Ovary (tissue), 7 donors: ENCODE measurements at regions not wholly inside any gene's neighbourhood (a gene's known extent, or its start where the extent isn't known, plus 50 kb on each side); places are given as distances from the start of the nearest gene placed in this dataset.

ENCODE experiments used
- DNase-seq, 5 donors: peaks; one replicate each; pipeline ENCODE4 v3.0.0-alpha.2; 2019 to 2020
- H3K27ac ChIP-seq, 2 donors: fragments of 200-600 bp; one replicate each; pipeline versions ENCODE4 v1.5.1 to v1.8.0; 2019 to 2022
- H3K27me3 ChIP-seq: fragments of 200-600 bp; one replicate; pipeline ENCODE4 v1.8.0; 2022
- H3K36me3 ChIP-seq: fragments of 200-600 bp; sonication (generic); one replicate; pipeline ENCODE4 v1.5.1; 2019
- H3K4me1 ChIP-seq: one replicate; pipeline ENCODE4 v1.8.1; 2013; ENCODE audit warnings: mild to moderate bottlenecking, moderate library complexity; ENCODE audit not compliant: insufficient read depth
- H3K4me3 ChIP-seq: fragments of 200-600 bp; sonication (generic); one replicate; pipeline ENCODE4 v1.5.1; 2017
- H3K9me3 ChIP-seq, 2 donors: fragments of 200-600 bp in 1 of 2; sonication (generic) in 1 of 2; one replicate each; pipeline versions ENCODE4 v1.5.1 to v1.8.1; 2013 to 2019; ENCODE audit warnings: mild to moderate bottlenecking in 1 of 2, moderate library complexity in 1 of 2
- CTCF ChIP-seq, 3 donors: fragments of 450-650 bp in 2 of 3; fragments of 200-600 bp in 1 of 3; IDR thresholded peaks; one replicate each; pipeline versions ENCODE4 v1.5.1 to v1.8.0; 2016 to 2022; ENCODE audit warnings: antibody characterized with exemption in 3 of 3, mild to moderate bottlenecking in 1 of 3
- EP300 ChIP-seq: sonication (generic); formaldehyde crosslinking; IDR thresholded peaks from one replicate; pipeline ENCODE4 v1.6.1; 2017; ENCODE audit warnings: antibody characterized with exemption
- POLR2A ChIP-seq: fragments of 450-650 bp; IDR thresholded peaks from one replicate; pipeline ENCODE4 v1.6.1; 2017; ENCODE audit warnings: antibody characterized with exemption, mild to moderate bottlenecking, moderate library complexity
- WGBS, 3 donors: extraction: QIAGEN DNeasy Blood & Tissue Kit in 1 of 3; methylation state at CpG; one replicate each; pipeline versions ENCODE4 v1.1.5 to v1.1.7; 2013 to 2017; 5-methylcytosine and 5-hydroxymethylcytosine counted together
- intact Hi-C, 4 donors: fragments of 100-400 bp; cut with DNase I; formaldehyde crosslinking; loops; one replicate each; pipeline versions ENCODE4 v1.11.0 to v1.15.1; 2022 to 2023
- donor health status: DM: no; HTN: no; CAD: no; lungs with moderate emphysema.
- donor health status: DM: no; HTN: no; CAD: no.
- donor health status: Bipolar disorder and iron deficiency.
- donor health status: DM: no; HTN: no; CAD: no.
- donor health status: DM: yes; HTN: yes; CAD: no.

- H3K4me1 ChIP-seq = peaks cover 12% of the 10 kb centered on the region
- no peaks in the 10 kb centered on the region for H3K36me3 ChIP-seq
- TF ChIP-seq EP300 (no peak), CTCF (IDR thresholded peaks at IDR 0.05) (no peak)
- DNase-seq = no peak
- no peak overlapping the region for H3K27ac ChIP-seq
- 78 to 90% (median 85%) methylated on average over 2 of the region's 2 CpGs for WGBS, 3 donors
- no peaks in the 10 kb centered on the region for H3K9me3 ChIP-seq
- H3K4me3 ChIP-seq = no peak overlapping the region
- no peaks in the 10 kb centered on the region for H3K27me3 ChIP-seq
- intact Hi-C loops = no loop called here
Measured at GRCh38 chr2:217286833-217287232, 427.0 kb upstream of the TNP1 start.

GRCh38 chr2:217285926-217286325 lies 426.1 kb upstream of the TNP1 start:
- TF ChIP-seq EP300 (no peak), CTCF (IDR thresholded peaks at IDR 0.05) (no peak), POLR2A (no peak)
- peaks cover 12% of the 10 kb centered on the region for H3K4me1 ChIP-seq
- H3K36me3 ChIP-seq = no peaks in the 10 kb centered on the region
- no peaks in the 10 kb centered on the region for H3K27me3 ChIP-seq
- H3K27ac ChIP-seq = no peak overlapping the region
- H3K9me3 ChIP-seq = no peaks in the 10 kb centered on the region
- no peak for DNase-seq
- no peak overlapping the region for H3K4me3 ChIP-seq
- intact Hi-C loops = no loop called here
- 89 to 99% (median 98%) methylated on average over 4 of the region's 4 CpGs for WGBS, 3 donors

GRCh38 chr2:217283460-217283859 lies 423.6 kb upstream of the TNP1 start:
- H3K4me1 ChIP-seq = peaks cover under 1% of the 10 kb centered on the region
- TF ChIP-seq CTCF (IDR thresholded peaks at IDR 0.05) (no peak), EP300 (no peak), POLR2A (no peak)
- H3K27me3 ChIP-seq = no peaks in the 10 kb centered on the region
- H3K4me3 ChIP-seq = no peak overlapping the region
- WGBS, 3 donors = 77 to 89% (median 85%) methylated on average over 6 of the region's 6 CpGs
- no peak overlapping the region for H3K27ac ChIP-seq
- no peak for DNase-seq
- intact Hi-C loops = no loop called here
- no peaks in the 10 kb centered on the region for H3K36me3 ChIP-seq
- H3K9me3 ChIP-seq = no peaks in the 10 kb centered on the region

- Histone ChIP-seq H3K27me3 (no peaks in the 10 kb centered on the region), H3K9me3 (no peaks in the 10 kb centered on the region), H3K27ac (no peak overlapping the region), H3K36me3 (no peaks in the 10 kb centered on the region), H3K4me3 (no peak overlapping the region), H3K4me1 (no peaks in the 10 kb centered on the region)
- TF ChIP-seq CTCF (IDR thresholded peaks at IDR 0.05) (no peak), EP300 (no peak), POLR2A (no peak)
- intact Hi-C loops = no loop called here
- no peak for DNase-seq
- WGBS, 3 donors = 88 to 94% (median 91%) methylated on average over 2 of the region's 2 CpGs
Measured at GRCh38 chr2:217282531-217282930, 422.7 kb upstream of the TNP1 start.

GRCh38 chr2:217279556-217279955 lies 419.7 kb upstream of the TNP1 start:
- H3K27me3 ChIP-seq = no peaks in the 10 kb centered on the region
- intact Hi-C loops = no loop called here
- TF ChIP-seq POLR2A (no peak), EP300 (no peak), CTCF (IDR thresholded peaks at IDR 0.05) (no peak)
- H3K36me3 ChIP-seq = no peaks in the 10 kb centered on the region
- no peaks in the 10 kb centered on the region for H3K9me3 ChIP-seq
- H3K27ac ChIP-seq = no peak overlapping the region
- no peak for DNase-seq
- H3K4me3 ChIP-seq = no peak overlapping the region
- H3K4me1 ChIP-seq = no peaks in the 10 kb centered on the region
